Ascending aorta (tissue), 2 donors: ENCODE measurements at regions not wholly inside any gene's neighbourhood (a gene's known extent, or its start where the extent isn't known, plus 50 kb on each side); places are given as distances from the start of the nearest gene placed in this dataset.

Experiments used
- DNase-seq, 2 donors: peaks; one replicate each; pipeline ENCODE4 v3.0.0-alpha.2; 2019; ENCODE audit warnings: low spot score in 2 of 2
- H3K27ac ChIP-seq, 2 donors: fragments of 200-600 bp; sonication (generic); one replicate each; pipeline ENCODE4 v1.5.1; 2016 to 2017; ENCODE audit warnings: mild to moderate bottlenecking in 1 of 2
- H3K27me3 ChIP-seq: fragments of 200-600 bp; sonication (generic); one replicate; pipeline ENCODE4 v1.5.1; 2017
- H3K36me3 ChIP-seq, 2 donors: fragments of 200-600 bp; sonication (generic); one replicate each; pipeline ENCODE4 v1.5.1; 2016
- H3K4me1 ChIP-seq, 2 donors: fragments of 200-600 bp; sonication (generic); one replicate each; pipeline ENCODE4 v1.5.1; 2016 to 2017; ENCODE audit warnings: mild to moderate bottlenecking in 1 of 2
- H3K4me3 ChIP-seq, 2 donors: fragments of 200-600 bp; sonication (generic); one replicate each; pipeline ENCODE4 v1.5.1; 2016 to 2017; ENCODE audit warnings: mild to moderate bottlenecking in 1 of 2
- H3K9me3 ChIP-seq, 2 donors: fragments of 200-600 bp; sonication (generic); one replicate each; pipeline ENCODE4 v1.5.1; 2016
- intact Hi-C: fragments of 100-400 bp; cut with DNase I; formaldehyde crosslinking; loops from one replicate; pipeline ENCODE4 v1.15.1; 2023
- TF ChIP-seq, protein P1 (sequence below), 3 experiments: fragments of 200-600 bp in 2 of 3; fragments of 450-650 bp in 1 of 3; sonication (generic) in 2 of 3; IDR thresholded peaks; one replicate each; pipeline ENCODE4 v1.5.1; 2016 to 2019; ENCODE audit warnings: antibody characterized with exemption in 3 of 3, mild to moderate bottlenecking in 1 of 3, moderate library complexity in 1 of 3

DNA sequence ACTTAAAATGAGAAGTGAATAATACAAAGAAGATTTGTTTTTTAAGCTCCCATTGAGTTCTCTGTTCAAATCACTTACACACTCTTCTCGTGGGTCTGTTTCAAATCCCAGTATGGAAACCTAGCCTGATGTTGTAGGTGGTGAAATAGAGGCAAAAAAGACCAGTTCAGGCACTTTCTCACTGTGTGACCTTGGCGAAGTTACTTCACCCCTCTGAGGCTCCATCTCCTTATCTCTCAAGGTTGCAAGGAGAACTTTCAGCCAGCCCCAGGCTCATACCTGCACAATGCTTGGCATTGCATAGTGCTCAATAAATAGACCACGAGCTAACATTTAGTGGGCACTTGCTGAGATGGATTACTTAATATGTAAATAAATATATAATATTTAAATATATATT lies 90.1 kb downstream of the PRLHR start:
- Histone ChIP-seq H3K27me3 (no peaks in the 10 kb centered on the region), H3K9me3 (no peaks in the 10 kb centered on the region), H3K36me3 (no peaks in the 10 kb centered on the region), H3K27ac (no peak overlapping the region), H3K4me3 (no peak overlapping the region), H3K4me1 (no peaks in the 10 kb centered on the region)
- no peak for DNase-seq
- TF ChIP-seq, protein P1, sequence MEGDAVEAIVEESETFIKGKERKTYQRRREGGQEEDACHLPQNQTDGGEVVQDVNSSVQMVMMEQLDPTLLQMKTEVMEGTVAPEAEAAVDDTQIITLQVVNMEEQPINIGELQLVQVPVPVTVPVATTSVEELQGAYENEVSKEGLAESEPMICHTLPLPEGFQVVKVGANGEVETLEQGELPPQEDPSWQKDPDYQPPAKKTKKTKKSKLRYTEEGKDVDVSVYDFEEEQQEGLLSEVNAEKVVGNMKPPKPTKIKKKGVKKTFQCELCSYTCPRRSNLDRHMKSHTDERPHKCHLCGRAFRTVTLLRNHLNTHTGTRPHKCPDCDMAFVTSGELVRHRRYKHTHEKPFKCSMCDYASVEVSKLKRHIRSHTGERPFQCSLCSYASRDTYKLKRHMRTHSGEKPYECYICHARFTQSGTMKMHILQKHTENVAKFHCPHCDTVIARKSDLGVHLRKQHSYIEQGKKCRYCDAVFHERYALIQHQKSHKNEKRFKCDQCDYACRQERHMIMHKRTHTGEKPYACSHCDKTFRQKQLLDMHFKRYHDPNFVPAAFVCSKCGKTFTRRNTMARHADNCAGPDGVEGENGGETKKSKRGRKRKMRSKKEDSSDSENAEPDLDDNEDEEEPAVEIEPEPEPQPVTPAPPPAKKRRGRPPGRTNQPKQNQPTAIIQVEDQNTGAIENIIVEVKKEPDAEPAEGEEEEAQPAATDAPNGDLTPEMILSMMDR (IDR thresholded peaks at IDR 0.05) = no peak
- intact Hi-C loops = no loop called here

DNA sequence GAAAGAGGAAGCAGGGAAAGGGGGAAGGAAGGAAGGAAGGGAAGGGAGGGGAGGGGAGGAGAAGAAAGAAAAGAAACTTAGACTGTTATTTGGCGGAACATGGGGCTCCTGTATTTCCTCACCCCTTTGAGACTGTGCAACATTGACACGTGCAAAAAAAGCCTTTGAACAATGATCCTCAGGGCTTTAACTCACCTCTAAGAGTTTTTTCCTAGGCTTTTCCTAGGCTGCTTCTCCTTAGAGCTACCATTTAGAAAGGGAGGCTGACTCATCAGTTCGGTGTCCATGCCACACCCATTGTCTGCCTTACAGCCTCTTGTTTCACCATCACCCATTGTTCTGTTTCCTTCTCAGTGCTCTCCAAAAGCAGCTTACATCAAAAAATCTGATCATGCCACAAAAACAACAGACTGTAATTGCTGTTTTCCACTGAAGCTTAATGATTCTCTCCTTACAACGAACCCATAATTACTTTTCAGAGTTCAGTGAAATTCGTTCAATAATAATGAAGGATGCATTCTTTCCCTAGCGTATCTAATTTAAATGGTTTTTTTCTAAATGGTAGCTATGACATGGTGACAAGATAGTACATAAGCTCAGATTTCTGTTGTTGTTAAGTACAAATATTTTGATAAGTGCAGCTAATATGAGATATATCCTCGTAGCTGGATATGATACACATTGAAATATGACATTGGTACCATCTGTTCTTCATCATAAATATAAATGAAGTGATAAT lies 90.8 kb downstream of the PRLHR start:
- Histone ChIP-seq H3K4me1 (no peaks in the 10 kb centered on the region), H3K9me3 (no peaks in the 10 kb centered on the region), H3K4me3 (no peak overlapping the region), H3K36me3 (no peaks in the 10 kb centered on the region), H3K27me3 (no peaks in the 10 kb centered on the region), H3K27ac (no peak overlapping the region)
- DNase-seq = no peak
- TF ChIP-seq, protein P1 (IDR thresholded peaks at IDR 0.05) = no peak
- intact Hi-C loops = no loop called here

DNA sequence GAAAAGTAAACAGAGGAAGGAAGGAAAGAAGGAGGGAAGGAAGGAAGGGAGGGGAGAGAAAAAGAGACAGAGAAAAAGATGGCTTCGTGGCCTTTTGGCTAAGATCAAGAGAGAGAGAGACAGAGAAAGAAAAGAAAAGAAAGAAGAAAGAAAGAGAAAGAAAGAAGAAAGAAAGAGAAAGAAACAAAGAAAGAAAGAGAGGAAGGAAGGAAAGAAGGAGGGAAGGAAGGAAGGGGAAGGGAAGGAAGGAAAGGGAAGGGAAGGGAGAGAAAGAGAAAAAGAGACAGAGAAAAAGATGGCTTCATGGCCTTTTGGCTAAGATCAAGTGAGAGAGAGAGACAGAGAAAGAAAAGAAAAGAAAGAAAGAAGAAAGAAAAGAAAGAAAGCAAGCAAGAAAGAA lies 91.4 kb downstream of the PRLHR start:
- Histone ChIP-seq H3K36me3 (no peaks in the 10 kb centered on the region), H3K4me3 (no peak overlapping the region), H3K27me3 (no peaks in the 10 kb centered on the region), H3K4me1 (no peaks in the 10 kb centered on the region), H3K9me3 (no peaks in the 10 kb centered on the region), H3K27ac (no peak overlapping the region)
- TF ChIP-seq, protein P1 (IDR thresholded peaks at IDR 0.05) = no peak
- no peak for DNase-seq
- intact Hi-C loops = no loop called here

DNA sequence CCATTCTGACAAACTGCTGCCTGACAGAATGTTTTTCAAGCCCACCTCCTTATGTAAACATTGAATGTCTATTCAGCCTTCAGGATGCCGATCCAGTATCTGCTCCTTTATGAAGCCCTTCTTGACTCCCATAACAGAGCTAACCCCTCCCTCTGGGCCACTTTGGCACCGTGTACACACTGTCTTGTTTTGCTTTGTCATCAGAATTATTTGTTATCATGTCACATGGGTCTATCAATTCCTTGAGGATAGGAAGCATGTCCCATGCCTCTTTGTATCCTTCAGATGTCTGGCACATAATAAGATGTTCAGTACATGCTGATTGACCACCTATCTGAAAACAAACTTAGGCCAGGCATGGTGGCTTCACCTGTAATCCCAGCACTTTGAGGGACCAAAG lies 92.3 kb downstream of the PRLHR start:
- no peak overlapping the region for H3K27ac ChIP-seq
- DNase-seq = no peak
- TF ChIP-seq, protein P1 (IDR thresholded peaks at IDR 0.05) = no peak
- intact Hi-C loops = no loop called here
- no peaks in the 10 kb centered on the region for H3K9me3 ChIP-seq
- H3K4me3 ChIP-seq = no peak overlapping the region
- no peaks in the 10 kb centered on the region for H3K4me1 ChIP-seq
- no peaks in the 10 kb centered on the region for H3K27me3 ChIP-seq
- no peaks in the 10 kb centered on the region for H3K36me3 ChIP-seq

DNA sequence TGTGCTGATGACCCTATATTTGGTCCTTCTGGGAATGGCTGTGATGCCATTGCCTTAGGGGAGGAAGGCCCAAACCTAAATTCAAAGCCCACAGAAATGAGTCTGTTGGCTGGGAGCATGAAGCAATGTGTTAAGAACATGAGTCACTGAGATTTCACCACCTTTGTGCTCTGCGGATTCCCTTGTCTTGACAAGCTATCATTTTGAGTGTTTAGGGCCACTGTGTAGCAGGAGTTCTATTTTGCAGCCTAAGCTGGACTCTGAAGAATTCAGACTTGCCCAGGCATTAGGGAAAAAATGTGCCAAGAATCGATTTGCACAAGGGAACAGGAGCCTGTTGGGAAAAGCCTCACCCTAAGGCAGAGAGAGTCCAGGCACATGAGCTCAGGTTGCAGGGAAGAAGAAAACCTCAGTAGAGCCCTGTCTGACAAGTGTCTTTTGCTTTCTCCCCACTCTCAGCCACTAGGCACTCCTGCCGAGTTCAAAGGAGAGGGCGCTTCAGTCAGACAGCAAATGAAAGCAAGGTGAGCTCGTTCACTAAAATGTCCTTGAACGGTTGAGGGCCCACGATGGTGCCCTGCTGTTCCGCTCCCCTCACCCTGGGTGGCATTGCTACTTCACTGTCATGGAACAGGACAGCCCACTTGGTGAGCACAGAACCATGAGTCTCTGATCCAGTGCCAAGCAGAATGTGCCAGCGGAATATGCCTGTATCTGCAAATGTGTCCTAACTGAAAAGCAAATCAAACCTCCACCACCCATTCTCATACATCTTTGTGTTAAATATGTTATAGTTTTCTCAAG lies 93.6 kb downstream of the PRLHR start:
- no peak for DNase-seq
- no peaks in the 10 kb centered on the region for H3K4me1 ChIP-seq
- H3K27me3 ChIP-seq = no peaks in the 10 kb centered on the region
- no peak overlapping the region for H3K27ac ChIP-seq
- TF ChIP-seq, protein P1 (IDR thresholded peaks at IDR 0.05) = no peak
- H3K4me3 ChIP-seq = no peak overlapping the region
- no peaks in the 10 kb centered on the region for H3K9me3 ChIP-seq
- H3K36me3 ChIP-seq = no peaks in the 10 kb centered on the region
- intact Hi-C loops = no loop called here
